GM12874 (cell line): ENCODE measurements at regions not wholly inside any gene's neighbourhood (a gene's known extent, or its start where the extent isn't known, plus 50 kb on each side); places are given as distances from the start of the nearest gene placed in this dataset.

Experiments
- CTCF ChIP-seq: IDR thresholded peaks from 2 replicates; pipeline ENCODE4 v1.5.1; 2011; ENCODE audit warnings: low read depth, mild to moderate bottlenecking, control low read depth, low read length, moderate library complexity; ENCODE audit not compliant: insufficient read depth

- TF ChIP-seq CTCF = no peak
Measured at GRCh38 chr16:9670033-9670432, 512.2 kb downstream of the GRIN2A start.

- no peak for TF ChIP-seq CTCF
Measured at GRCh38 chr16:9677301-9677653, 505.0 kb downstream of the GRIN2A start.

GRCh38 chr16:9679213-9679767 lies 502.9 kb downstream of the GRIN2A start:
- no peak for TF ChIP-seq CTCF

GRCh38 chr16:9680019-9680655 lies 502.1 kb downstream of the GRIN2A start:
- no peak for TF ChIP-seq CTCF

- no peak for TF ChIP-seq CTCF
Measured at GRCh38 chr16:9680968-9681367, 501.3 kb downstream of the GRIN2A start.

GRCh38 chr16:9681508-9681907 lies 500.7 kb downstream of the GRIN2A start:
- no peak for TF ChIP-seq CTCF

- TF ChIP-seq CTCF = no peak
Measured at GRCh38 chr16:9682320-9682719, 499.9 kb downstream of the GRIN2A start.
